PFSK-1 (cell line): ENCODE measurements at regions not wholly inside any gene's neighbourhood (a gene's known extent, or its start where the extent isn't known, plus 50 kb on each side); places are given as distances from the start of the nearest gene placed in this dataset.

ENCODE experiments used
- REST ChIP-seq, 2 experiments: IDR thresholded peaks; 2 replicates each; pipeline versions ENCODE4 v1.6.1 to v1.8.0; 2011 to 2012; ENCODE audit warnings: low read depth in 2 of 2, low read length in 2 of 2, control low read depth in 1 of 2, inconsistent platforms in 1 of 2, mild to moderate bottlenecking in 1 of 2, moderate library complexity in 1 of 2; ENCODE audit not compliant: insufficient read depth in 1 of 2
- SIN3A ChIP-seq: IDR thresholded peaks from 2 replicates; pipeline ENCODE4 v1.6.1; 2012; ENCODE audit warnings: mild to moderate bottlenecking, low read length, moderate library complexity, borderline replicate concordance; ENCODE audit not compliant: insufficient read depth

DNA sequence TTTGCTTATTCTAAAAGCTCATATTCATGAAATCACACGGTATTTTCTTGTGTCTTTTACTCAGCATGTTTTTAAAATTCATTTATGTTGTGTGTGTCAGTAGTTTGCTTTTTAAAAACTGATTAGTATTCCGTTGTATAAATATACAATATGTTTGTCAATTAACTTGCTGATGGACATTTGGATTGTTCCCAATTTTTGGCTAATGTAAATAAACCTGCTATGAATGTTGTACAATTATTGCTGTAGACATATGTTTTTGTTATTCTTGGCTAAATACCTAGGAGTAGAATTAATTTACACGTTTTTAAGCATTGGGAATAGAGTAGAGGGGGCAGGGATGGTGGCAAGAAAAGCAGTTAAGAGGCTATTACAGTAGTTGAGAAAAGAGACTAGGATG lies 199.5 kb upstream of the CCL2 start:
- TF ChIP-seq SIN3A, result no peak
- no peak for TF ChIP-seq REST (IDR thresholded peaks at IDR 0.05; ENCODE audit: insufficient read depth in 1 of 2, low read depth in 2 of 2, low read length in 2 of 2)
